GM18508 (cell line): ENCODE measurements at regions not wholly inside any gene's neighbourhood (a gene's known extent, or its start where the extent isn't known, plus 50 kb on each side); places are given as distances from the start of the nearest gene placed in this dataset.
"Not testable (repeated sequence)": the region's sequence is repeated elsewhere in the genome, so short reads cannot be mapped to it uniquely, and the experiment has no call there.

ENCODE experiments used
- ATAC-seq: cut with Tn5 transposase; IDR thresholded peaks from one replicate; pipeline ENCODE4 v1.9.1; 2021; ENCODE audit warnings: moderate number of reproducible peaks; ENCODE audit not compliant: insufficient read depth, unreplicated experiment

DNA sequence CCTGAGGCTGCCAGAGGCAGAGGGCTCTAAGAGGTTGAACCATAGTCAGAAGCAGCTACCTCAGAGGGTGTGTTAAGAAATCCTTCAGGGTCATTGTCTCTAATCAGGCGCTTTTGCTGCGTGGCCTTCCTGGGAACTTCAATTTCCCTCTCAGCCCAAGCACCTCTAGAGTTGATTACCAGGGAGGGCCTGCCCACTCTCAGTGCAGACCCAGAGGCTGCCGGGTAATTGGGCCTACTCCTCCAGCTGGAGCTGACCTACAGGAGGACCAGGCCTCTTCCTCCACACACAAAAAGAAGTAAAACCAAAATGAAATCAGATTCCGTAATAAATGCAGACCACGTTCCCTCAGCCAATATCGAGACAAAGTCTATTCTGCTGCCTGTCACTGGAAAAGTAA is 305.0 kb upstream of the CCL2 start:
- ATAC-seq: no peak

DNA sequence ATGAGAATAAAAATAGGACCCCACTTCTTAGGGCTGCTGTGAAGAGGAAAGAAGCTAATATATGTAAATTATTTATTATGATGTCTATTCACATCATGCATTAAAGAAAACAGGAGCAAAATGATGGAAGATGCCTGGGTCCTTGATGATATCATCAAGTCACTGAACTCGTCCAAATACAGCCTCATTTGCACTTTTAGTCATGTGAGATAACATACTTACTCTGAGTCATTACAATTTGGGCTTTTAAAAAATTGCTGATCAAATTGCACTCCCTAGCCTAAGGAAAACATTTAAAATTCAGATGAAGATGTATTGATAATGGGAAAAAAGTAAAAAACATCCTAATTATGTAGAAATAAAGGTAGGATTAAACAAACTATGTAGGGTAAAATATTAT is 302.7 kb upstream of the CCL2 start:
- ATAC-seq: no peak

DNA sequence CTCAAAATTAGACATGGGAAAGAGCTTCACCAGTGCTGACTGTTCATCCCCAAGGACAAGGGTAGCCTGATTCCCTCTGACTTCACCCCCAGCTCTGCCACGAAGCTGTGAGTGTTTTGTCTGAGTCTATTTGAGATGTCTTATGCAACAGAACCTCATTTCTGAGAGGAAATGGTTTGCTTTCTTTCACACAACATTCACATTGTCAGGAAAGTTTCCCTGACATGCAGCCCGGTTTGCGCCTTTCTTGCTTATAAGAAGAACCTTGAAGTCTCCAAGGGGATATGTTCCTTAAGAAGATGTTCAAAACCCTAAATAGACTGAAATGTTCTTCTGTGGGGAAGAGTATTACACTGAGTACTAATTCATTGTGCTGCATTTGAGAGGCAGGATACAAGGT is 300.5 kb upstream of the CCL2 start:
- no peak for ATAC-seq

DNA sequence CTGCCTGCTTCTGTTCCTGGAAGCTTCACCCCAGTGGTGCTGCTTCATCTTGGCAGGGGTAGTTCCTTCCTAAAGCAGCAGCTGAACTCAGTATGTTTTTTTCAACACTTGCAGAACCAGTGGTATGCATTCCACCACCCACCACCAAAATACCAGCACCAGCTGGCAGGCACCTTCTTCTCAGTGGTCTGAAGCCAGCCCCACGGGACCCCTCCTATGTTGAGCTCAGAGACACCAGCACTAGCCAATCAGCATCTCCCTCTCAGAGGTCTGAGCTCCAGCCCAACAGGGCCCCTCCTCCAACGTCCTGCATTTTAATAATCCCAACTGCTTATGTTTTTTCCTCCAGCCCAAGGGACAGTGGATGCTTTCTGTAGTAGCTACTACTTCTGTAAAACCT is 299.6 kb upstream of the CCL2 start:
- no peak for ATAC-seq

DNA sequence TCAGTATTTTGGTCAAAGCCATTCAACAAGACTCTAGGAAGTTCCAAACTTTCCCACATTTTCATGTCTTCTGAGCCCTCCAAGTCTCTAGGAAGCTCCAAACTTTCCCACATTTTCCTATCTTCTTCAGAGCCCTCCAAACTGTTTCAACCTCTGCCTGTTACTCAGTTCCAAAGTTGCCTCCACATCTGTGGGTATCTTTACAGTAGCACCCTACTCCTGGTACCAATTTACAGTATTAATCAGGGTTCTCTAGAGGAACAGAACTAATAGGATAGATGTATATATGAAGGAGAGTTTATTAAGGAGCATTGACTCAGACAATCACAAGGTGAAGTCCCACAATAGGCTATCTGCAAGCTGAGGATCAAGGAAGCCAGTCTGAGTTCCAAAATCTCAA is 296.0 kb upstream of the CCL2 start:
- not testable (repeated sequence) for ATAC-seq

DNA sequence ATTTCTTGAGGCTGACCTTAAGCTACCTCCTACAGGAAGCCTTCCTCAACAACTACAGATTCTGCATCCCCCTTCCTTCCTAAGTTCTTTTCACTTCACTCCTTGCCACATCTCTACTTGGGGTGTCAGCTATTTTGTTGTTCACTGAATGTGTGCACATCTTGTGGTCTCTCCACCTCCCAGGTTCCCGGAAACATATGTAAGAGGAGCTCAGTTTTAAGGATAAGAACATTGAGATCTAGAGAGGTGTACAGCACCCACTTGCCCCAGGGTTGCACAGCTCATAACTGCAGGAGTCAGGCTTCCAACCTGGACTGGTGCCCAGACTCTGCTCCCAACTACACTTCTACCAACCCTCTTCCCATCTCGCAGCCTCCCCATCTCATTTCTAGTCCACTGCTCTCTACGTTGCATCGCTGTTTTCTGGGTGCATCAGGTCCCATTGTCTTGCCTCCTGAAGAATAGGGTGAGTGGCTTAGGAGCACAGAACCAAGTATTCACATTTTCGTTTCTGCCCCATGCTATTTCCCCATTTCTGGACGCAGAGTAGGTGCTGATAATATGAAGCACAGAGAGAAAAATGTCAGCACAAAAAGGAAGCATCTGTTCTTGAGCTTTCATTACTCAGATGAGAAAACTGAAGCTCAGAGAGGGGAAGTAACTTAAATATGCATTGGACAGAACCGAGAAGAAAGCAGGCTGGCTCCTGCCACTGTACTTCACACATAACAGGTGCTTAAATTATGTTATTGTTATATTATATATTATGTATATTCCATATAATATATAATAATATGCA is 292.0 kb upstream of the CCL2 start:
- ATAC-seq: no peak

DNA sequence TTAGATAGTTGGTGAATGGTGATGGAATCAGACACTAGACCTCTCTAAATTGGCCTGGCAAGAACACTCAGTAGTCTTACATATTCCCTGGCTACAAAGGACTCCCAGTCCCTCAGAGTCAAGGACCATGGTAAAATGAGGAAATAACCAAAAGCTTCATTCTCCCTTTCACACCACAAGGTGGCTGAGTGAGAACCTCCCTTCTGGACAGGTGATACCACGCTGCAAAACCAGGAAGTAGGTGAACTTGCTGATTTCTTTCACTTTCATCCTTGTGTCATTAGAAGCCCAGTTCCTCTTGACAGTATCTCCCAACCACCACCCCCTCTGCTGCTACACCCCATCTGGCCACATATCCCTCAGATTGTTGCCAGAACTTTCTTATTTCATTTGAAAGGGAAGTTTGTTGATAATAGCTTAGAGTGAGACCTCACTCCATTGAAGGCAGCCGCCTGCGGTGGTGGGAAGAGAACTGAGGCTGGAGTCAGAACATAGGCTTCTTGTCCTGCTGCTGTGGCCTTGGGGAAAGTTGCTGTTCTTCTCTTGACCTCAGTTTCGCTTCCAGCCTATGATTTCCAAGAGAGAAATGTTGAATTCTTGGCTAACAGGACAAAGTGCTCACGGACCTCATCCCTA is 290.6 kb upstream of the CCL2 start:
- no peak for ATAC-seq

DNA sequence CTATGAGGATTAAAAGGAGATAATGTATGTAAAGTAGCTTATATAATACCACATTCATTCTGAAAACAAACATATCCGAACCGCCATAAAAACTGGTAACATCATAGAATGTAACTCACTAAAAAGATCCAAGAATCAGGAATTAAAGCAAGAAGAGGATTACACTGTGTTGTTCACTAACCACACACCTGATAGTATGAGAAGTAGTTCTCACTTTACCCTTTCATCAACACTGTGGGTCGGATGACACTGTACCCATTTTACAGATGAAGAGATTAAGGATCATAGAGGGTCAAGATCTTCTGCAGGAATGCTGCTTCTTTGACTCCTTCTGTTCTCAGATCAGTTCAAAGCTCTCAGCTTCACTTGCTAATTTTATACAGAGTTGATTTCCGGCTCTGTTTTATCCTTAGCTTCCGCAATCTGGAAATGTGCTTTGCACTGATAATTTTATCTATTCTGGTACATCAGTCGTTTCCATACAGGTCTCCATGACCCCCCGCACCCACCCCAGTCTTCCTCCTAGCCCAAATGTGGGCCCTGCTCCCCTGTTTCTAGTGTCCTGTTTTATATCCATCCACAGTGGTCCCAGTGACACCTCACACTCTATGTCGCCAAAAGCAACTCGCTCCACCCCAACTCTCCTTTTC is 288.6 kb upstream of the CCL2 start:
- ATAC-seq: no peak

DNA sequence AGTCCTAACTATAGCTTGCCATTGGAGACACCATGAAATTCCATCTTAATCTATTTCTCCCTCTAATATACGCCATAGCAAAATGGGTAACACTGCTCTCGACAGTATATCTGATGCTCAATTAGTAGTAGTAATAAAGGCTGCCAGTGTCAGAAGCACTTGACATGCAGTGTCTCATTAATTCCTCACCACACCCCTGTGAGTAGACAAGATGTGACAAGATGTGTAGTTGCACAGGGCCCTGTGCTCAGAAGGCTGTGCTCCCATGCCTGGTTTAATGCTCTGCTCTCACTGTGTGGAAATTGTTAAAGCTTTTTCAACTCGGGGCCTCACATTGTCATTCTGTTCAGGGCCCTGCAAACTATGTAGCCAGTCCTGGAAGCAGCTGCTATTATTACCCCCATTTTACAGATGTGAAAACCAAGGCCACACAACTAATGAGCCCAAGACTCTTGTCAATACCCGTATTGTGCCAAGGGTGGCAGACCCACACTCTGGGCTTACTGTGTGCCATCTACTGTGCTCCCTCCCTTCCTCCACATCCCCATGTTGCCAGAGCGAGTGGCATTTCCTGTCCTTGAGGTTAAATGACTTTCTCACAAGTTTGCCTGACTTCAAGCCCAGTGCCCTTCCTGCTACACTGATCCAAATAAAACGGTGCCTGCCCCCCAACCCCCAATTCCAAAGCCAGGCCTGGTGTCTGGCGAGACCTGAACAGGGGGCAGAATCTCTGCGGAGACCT is 287.3 kb upstream of the CCL2 start:
- no peak for ATAC-seq

DNA sequence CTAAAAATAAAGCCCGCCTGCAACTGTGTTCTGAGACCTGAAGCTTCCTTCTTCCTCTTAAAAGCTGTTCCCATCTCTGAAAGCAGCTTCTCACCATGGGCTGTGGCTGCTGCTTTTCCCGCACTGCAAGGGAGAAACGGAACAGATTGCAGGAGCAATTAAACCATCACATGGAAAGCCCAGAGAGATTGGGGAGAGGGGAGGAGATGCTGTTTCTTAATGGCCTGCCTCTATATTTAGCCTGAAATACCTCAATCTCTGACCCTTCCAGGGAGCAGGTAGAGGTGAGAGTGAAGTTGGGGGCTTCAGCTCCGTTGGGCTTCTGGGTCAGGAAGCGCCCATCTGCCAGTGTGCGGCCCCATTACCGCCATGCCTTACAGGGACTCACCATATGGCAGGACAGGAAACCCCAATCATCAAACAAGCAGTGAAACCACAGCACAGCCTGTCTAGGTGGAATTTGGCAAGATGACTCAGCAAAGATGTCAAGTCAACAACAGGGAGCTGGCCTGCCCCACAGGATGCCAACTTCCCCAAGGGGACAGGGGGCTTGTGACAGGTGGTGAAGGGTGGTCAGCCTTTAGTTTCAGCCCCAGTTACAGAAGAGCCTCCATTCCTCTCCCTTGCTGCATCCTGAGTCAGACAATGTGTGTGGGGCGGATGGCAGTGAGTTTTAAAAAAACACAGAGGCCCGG is 286.6 kb upstream of the CCL2 start:
- ATAC-seq: no peak

DNA sequence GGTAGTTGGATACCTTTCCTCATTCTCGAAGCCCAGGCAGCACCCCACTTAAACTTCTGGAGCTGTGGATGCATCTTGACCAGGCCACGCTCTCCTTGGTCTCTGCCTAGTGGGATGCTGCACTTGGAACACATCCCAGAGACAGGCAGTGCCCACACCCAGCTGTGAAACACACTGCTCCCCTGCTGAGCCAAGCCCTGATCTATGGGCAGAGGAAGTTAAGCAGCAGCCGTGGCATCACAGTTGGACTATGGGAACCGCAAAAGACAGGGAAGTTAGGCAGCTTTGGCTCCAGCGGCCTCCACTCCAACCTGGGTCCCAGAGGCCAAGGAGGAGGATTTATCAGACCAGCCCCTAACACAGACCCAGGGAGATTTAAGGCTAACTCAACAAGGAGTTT is 284.8 kb upstream of the CCL2 start:
- ATAC-seq: no peak

DNA sequence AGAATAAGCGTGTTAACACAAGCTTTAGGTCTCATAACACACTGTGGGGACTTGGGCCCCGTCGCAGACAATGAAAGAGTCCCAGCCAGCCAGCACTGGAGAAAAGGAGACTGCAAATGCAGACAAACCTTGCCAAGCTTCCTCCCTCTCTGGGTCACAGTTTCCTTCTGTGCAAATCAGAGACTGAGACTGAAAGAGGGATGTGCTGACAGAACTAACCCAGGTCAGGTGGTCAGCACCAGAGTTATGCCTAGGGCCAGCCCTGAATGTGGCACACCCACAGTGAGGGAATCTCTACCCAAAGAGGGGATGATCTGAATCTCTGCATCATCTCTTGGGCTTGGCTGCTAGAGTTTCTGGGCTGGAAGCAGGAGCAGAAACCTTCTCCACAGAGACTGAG is 282.3 kb upstream of the CCL2 start:
- ATAC-seq: no peak

DNA sequence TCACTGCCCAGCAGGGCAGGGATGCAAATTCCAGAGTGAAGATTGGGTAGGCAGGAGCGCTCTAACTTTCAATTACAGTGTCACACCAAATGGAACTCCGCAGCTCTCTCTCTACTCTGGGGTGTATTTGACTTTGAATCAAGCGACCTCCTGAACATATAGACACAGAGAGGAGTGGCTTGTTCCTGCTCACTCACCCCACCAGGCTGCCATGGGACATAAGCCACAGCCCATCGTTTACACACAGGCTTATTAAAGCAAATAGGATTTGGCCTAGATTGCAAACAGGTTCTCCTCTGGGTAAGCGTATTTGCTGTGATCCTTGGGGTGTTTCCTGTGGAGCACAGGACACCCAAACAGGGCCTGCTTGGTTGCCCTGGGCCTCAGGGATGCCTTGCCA is 281.6 kb upstream of the CCL2 start:
- ATAC-seq: no peak

DNA sequence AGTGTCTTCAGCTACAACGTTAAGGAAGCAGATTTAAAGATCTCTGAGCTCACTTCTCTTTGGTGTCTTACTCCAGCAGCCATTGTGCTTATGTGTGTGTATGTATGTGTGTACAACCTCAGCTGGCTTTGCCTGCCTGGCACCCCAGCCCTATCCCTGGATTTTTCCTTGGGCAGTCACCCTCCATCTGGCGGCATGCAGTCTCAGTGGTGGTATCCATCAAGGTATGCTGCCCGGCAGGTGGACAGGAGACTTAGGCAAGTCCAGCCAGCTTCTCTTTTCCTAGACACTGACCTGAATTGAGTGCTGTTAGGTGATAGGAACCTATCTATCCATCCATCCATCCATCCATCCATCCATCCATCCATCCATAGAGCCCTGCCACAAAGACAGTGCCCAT is 280.8 kb upstream of the CCL2 start:
- no peak for ATAC-seq

DNA sequence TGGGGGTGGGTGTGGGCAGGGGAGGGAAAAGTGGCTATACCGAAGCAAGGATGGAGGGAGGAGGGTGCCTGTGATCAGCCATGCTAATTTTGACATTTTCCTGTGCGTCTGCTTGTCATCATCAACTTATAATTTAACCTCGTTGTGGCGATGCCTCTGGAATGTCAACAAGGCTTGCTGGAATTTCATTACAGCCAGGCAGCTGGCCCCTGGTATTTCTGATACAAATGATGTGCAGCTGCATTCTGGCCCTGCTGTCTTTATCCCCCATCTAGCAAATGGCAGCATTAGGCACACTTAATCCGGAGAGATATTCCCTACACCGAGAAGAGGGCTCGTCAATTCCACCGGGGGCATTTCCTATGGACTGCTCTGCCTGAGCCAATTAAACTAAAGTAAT is 278.3 kb upstream of the CCL2 start:
- ATAC-seq: no peak

DNA sequence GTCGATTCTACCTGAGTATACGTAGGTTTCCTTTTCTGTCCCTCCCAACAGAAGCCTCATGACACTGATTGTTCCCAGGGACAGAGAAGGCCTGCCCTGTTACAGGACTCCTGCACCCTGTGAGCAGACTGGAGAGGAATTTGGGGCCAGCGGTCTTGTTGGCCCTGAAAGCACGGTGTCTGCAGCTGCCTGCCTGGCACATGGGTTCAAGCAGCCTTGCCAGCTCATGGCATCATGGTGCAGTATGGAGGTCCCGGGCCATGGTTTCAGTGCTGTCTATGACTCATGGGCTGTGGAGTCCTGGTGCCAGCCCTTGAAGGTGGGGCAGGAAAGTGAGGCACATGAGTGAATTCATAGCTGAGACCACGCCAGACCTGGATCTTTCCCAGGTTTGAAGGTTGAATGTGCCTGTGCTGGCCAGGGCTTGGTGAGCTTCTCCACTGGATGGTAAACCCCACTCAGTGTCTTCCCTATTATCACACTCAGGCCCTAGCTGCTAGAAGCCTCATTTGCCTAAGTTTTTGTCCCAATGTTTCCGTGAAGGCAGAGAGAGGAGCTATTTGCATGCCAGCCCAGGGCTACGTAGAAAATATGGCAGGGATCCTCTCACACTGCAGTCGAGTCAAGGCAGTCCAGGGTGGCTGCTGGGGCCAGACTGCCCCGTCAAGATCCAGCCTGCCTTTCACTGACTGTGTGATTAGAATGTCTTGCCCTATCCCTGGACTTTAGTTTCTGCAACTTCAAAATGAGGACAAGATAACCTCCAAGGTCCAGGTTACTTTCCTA is 277.2 kb upstream of the CCL2 start:
- no peak for ATAC-seq

DNA sequence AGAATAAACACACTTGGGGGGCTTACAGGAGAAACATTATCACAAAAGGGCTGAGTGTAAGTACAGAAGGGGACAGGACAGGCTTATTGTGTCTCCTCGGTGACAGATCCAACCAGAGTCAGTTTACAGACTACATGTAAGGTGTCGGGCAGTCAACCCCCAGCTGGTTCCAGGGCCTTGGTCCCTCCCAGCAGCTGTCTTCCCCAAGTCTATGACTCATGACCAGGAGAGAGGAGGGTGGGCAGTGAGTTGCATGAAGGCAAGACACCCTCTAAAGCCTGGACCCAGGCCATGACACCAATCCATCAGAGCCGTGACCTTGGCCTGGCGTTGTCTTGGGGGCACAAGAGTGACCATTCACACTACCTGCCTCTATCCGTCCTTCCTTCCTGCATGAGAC is 276.2 kb upstream of the CCL2 start:
- no peak for ATAC-seq

DNA sequence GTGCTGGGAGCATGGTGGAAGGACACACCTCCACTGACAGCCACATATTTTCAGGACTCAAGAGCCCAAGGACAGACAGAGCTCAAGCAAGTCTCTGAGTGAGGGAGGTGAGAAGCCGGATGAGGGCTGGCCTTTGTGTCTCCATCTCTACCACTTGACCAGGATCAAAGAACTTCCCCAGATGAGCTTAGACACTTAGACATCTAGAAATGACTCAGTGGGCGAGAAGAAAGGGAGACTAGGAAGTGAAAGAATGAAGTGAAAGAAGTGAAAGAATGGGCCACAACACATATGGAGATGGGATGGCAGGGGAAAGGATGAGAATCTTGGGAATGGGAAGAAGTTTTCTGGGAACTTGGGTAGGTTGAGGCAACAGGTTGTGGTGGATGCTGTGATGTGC is 274.9 kb upstream of the CCL2 start:
- ATAC-seq: no peak

DNA sequence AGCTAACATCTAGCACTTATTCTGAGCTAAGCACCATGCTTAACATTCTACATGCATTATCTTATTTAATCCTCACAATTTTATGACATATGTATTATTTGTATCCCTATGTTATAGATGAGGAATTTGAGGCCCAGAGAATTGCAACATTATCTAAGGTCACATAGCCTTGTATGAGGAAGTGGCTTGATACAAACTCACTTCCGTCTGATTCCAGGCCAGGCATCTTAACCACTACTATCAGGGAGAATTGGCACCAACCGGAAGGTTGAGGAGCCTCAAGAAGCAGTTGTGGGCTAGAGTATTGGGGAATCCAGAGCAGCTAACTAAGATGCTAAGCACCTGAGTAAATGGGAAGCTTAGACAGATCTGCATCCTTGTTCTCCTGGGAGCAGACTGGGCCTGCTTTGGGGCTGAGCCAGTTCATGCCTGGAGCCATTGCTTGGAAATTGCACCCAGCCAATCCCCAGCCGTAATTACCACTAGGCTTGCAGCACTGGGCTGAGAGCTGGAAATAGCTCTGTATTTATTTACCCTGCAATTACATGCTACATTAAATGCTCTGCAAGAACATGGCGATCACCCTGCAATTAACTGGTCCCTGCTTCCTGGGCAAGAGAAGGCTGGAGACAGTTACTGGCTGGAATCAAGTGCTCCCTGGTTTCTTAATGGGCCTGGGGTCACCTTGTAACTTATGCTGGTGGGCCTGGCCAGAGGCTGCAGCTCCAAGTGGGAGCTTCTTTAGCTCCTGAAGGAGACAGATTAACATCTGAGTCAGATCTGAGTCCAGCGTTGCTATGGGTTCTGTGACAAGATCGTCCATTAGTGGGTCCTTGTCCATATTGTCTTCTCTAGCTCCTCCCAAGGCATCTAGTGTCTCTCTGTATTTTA is 273.1 kb upstream of the CCL2 start:
- no peak for ATAC-seq
